ENCODE measurements at regions not wholly inside any gene's neighbourhood (a gene's known extent, or its start where the extent isn't known, plus 50 kb on each side); places are given as distances from the start of the nearest gene placed in this dataset.

GRCh38 chr20:57076152-57076652 is 190.2 kb downstream of the BMP7 start:
- intact Hi-C loops (cut with micrococcal nuclease) = no loop called here
- no peak for DNase-seq
- no peak for ATAC-seq

- no peak for ATAC-seq
- intact Hi-C loops (cut with micrococcal nuclease) = no loop called here
- no peak for DNase-seq
Measured at GRCh38 chr20:57076951-57077350, 189.5 kb downstream of the BMP7 start.

- ATAC-seq (no peak), DNase-seq (no peak)
- intact Hi-C loops (cut with micrococcal nuclease) = no loop called here
Measured at GRCh38 chr20:57078116-57078515, 188.3 kb downstream of the BMP7 start.

DNA sequence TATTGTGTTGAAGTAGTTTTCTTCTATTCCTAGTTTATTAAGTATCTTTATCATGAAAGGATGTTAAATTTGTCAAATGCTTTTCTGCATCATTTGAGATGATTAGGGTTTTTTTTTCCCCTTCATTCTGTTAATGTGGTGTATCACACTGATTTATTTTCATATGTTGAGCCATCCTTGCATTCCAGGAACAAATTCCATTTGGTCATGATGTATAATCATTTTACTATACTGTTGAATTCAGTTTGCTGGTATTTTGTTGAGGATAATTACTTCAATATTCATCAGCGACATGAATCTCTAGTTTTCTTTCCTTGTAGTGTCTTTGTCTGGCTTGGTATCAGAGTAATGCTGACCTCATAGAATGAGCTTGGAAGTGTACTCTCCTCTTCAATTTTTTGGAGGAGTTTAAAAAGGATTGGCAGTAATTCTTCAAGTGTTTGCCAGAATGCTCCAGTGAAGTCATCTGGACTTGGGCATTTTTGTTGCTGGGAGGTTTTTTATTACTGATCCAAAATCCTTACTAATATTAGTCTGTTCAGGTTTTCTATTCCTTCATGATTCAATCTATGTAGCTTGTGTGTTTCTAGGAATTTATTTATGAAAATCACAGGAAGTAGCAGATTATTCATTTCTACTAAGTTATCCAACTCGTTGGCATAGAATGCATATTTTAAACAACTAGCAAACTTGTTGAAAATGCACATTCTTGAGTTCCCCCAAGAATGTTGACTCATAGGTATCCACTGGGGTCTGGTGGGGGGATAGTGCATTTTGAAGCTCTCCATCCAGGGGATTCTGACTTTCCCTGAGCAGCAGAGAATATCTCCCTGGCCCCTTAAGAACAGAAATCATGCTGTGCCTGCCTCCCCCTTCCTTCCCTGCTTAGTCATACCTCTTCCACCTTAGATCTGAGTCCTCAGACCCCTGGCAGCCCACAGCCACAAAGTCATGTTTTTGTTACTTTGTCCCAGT is 187.1 kb downstream of the BMP7 start:
- ATAC-seq = no peak
- intact Hi-C loops (cut with micrococcal nuclease) = no loop called here
- DNase-seq = no peak

- intact Hi-C loops (cut with micrococcal nuclease) = no loop called here
- ATAC-seq = no peak
Measured at GRCh38 chr20:57080796-57081195, 185.6 kb downstream of the BMP7 start.

GRCh38 chr20:57082357-57082945 is 184.0 kb downstream of the BMP7 start:
- DNase-seq = no peak
- ATAC-seq = no peak
- intact Hi-C loops (cut with micrococcal nuclease) = no loop called here

More at GRCh38 chr20:57080796-57081195, 185.6 kb downstream of the BMP7 start:
- no peak for DNase-seq

GRCh38 chr20:57083072-57083471 is 183.4 kb downstream of the BMP7 start:
- no peak for ATAC-seq
- intact Hi-C loops (cut with micrococcal nuclease) = no loop called here

DNA sequence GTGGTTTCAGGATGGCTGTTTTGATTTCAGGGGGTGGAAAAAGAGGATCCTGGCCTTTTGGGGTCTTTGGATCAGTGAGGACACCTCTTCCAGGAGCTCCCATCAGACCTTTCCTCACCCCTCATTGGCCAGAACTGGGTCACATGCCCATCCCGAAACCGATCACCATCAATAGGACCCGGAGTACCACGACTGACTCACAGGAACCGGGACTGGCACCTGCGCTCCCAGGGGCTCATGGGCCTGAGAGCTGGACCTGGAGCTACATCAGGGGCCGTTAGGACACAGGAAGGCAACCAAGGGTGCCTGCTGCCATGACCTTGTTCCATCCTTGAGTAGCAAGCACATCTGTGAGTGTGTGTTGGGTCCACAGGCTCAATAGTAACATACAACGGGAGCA is 180.4 kb downstream of the BMP7 start:
- intact Hi-C loops (cut with micrococcal nuclease) = loop anchor here (5.0 kb wide), 1 partner anchor 256 kb away; no protein-coding TSS in a partner anchor
- ATAC-seq = no peak
- no peak for DNase-seq

More at GRCh38 chr20:57083072-57083471, 183.4 kb downstream of the BMP7 start:
- no peak for DNase-seq

GRCh38 chr20:57087102-57087501 is 179.3 kb downstream of the BMP7 start:
- intact Hi-C loops (cut with micrococcal nuclease) = loop anchor here (5.0 kb wide), 1 partner anchor 255 kb away; no protein-coding TSS in a partner anchor
- ATAC-seq (no peak), DNase-seq (no peak)

DNA sequence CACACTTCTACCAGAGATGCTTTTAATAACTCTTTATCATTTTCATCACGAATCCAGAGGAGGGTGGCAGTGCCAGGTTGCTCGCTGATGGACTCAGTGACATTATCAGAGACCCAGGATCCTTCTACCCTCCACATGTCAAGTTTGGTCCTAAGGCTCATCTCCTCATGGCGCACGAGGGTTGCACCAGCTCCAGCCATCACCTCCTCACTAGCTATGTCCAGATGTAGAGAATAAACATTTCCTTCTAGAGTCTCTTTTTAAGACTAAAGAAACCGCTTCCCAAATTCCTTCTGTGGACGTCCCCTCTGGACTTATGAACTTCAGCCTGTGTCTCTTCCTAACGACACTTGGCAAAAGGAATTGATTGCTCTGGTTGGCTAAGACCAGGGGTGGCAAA is 178.7 kb downstream of the BMP7 start:
- no peak for DNase-seq
- intact Hi-C loops (cut with micrococcal nuclease) = loop anchor here (5.0 kb wide), 1 partner anchor 255 kb away; no protein-coding TSS in a partner anchor
- ATAC-seq = no peak

DNA sequence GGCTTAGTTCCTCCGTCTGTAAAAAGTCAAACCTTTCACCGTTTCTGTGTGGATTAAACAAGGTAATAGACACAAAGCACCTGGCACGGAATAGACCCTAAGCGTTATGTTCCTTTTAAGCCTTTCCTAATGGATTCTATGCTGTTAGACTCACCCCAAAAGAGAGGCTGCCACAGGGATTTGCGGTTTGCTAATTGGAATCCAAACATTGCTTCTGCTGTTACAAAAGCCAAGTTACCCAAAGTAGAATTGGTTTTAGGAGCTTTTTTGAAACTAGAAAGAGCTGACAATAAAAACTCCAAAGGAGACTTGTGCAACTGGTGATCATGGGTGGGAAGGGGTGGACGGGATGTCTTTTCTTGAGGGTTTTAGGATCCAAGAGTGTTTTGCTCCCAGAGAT is 178.0 kb downstream of the BMP7 start:
- ATAC-seq = no peak
- intact Hi-C loops (cut with micrococcal nuclease) = loop anchor here (5.0 kb wide), 1 partner anchor 254 kb away; no protein-coding TSS in a partner anchor
- no peak for DNase-seq

- DNase-seq = peak; percentile 81
- intact Hi-C loops (cut with micrococcal nuclease) = loop anchor here (5.0 kb wide), 1 partner anchor 253 kb away; no protein-coding TSS in a partner anchor
Measured at GRCh38 chr20:57089699-57090144, 176.7 kb downstream of the BMP7 start.

DNA sequence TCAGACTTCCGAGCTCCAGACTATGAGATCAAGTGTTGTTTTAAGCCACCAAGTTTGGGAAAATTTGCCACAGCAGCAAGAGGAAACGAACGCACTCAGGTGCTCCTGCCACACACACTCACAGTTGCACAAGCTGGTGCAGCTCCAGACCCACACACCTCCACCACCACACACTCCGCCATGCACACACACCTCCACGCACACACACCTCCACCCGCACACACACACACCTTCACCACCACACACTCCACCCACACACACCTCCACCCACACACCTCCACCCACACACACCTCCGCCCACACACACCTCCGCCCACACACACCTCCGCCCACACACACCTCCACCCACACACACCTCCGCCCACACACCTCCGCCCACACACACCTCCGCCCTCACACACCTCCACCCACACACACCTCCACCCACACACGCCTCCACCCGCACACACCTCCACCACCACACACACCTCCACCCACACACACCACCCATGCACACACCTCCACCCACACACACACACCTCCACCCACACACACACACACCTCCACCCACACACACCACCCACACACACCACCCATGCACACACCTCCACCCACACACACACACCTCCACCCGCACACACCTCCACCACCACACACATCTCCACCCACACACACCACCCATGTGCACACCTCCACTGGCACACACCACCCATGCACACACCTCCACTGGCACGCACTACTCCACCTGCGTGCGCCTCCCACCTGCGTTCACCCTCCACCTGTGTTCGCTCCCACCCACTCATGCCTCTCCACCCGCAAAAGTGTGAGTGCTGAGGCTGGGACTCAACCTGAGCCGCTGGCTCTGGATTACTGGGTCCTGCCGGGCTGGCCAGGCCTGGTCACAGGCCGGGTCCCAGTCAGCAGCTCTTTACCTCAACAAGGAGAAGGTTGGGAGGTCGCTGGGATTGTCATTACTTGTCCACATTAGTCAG is 175.6 kb downstream of the BMP7 start:
- intact Hi-C loops (cut with micrococcal nuclease) = no loop called here
- ATAC-seq = no peak
- DNase-seq = no peak

More at GRCh38 chr20:57089699-57090144, 176.7 kb downstream of the BMP7 start:
- ATAC-seq = peak; percentile 87

- no peak for DNase-seq
Measured at GRCh38 chr20:57091748-57092111, 174.7 kb downstream of the BMP7 start.

GRCh38 chr20:57092112-57092899 is 174.1 kb downstream of the BMP7 start:
- ATAC-seq (peak; percentile 85), DNase-seq (peak; percentile 83)
- intact Hi-C loops (cut with micrococcal nuclease) = no loop called here

More at GRCh38 chr20:57091748-57092111, 174.7 kb downstream of the BMP7 start:
- ATAC-seq = peak; percentile 18
- intact Hi-C loops (cut with micrococcal nuclease) = no loop called here

- intact Hi-C loops (cut with micrococcal nuclease) = no loop called here
- DNase-seq (no peak), ATAC-seq (no peak)
Measured at GRCh38 chr20:57092900-57093530, 173.4 kb downstream of the BMP7 start.

DNA sequence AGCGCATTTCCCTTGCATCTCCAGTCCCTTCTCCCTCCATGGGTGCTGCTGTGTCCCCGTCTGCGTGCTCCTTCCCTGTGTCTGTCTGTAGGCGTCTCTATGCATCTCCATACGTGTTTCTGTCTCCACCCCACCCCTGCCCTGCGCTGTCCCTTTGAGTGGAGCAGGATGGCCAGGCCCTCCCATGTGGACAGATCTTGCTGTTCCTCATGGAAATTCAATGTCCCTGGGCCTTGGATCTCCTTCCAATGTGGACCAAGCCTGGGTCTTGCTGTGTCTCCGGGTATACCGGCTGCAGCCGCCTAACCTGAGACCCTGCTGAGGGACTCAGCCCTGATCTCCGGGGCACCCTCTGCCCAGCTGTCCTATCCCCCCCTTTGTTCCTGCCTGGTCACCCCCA is 172.7 kb downstream of the BMP7 start:
- ATAC-seq = no peak
- no peak for DNase-seq
- intact Hi-C loops (cut with micrococcal nuclease) = no loop called here

All from left ventricle myocardium superior (tissue), 1 donor.